HG03354 (cell line): ENCODE measurements at regions not wholly inside any gene's neighbourhood (a gene's known extent, or its start where the extent isn't known, plus 50 kb on each side); places are given as distances from the start of the nearest gene placed in this dataset.

Experiments
- ATAC-seq: cut with Tn5 transposase; IDR thresholded peaks from one replicate; pipeline ENCODE4 v1.9.1; 2021; ENCODE audit warnings: mild to moderate bottlenecking; ENCODE audit not compliant: unreplicated experiment, poor library complexity, severe bottlenecking

DNA sequence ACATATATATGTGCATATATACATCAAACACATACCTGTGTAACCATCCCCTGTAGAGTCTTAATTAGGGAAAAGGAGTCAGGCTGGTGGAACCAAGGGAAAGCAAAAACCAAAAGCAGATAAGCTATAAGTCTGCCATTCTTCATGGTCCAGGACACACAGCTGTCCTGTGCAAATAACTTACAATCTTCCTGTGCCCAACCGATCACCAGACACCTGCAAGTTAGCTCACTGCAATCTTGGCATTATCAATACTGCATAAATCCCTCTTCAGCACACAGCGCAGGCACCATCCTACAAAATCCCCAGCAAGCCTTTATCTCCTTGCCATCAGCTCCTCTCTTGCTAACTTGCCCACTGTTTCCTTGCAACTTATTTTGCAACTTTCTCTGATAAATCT is 60.8 kb upstream of the DYNAP start:
- no peak for ATAC-seq

DNA sequence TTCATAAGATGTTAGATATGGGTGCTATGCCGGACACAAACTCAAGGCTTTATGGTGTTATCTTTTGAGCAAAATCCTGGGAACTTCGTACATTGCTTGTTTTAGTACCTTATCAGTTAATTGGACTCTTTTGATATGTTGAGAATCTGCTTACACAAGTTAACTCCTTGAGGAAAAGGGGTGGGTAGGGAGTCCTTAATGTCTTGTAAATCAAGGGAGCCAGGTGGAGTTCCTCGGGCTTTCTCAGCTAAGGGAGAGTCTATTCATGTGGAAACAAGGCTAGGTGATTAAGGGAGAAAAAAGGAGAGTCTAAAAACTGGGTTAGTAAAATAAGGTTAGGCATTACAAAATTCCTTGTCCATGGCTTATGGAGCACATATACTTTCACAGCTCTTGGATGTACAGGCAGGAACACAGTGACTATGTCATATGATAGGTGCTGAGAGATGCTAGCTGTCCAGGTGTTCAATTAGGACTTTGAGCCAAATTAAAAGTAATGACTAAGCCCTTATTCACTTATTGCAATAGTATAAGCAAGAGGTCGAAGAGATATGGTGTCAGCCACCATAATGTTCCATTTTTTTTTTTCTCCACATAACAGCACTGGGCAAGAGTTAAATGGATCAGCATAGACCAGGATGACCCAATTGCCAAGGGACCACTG is 59.5 kb upstream of the DYNAP start:
- no peak for ATAC-seq

DNA sequence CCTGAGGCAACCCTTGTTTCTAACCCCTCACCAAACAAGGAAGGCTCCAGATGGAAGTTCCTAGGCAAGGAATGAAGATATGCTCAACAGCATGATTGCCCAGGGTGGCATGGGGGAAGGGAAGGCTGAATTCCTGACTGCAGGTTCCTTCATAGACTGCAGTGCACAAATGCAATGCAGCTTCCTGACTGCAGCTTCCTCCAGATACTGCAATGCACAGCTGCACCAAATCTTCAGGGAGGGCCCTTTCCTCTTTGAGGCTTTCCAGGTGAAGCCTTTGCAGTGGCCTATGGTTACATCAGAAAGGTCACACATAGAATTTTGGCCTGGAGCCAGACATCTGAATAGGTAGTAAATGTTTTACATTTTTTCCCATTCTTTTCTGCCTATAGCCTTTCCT is 58.8 kb upstream of the DYNAP start:
- ATAC-seq: no peak

DNA sequence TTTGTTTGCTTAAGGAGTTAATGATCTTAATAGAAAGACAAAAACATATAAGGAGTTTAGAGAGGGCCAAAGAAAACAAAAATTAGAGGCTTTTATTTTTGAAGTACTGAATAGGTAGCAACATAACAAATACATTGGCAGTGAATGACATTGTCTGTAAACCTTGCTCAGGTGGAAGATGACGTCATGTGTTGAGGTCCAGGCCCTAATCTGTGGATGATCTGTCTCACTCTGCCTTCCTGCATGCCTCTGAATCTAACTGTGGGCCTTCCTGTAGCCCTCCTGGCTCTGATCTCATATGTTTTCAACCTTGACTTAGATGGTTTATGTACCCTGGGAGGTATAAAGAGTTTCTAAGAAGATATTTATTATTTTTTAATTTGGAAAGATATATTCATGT is 58.1 kb upstream of the DYNAP start:
- ATAC-seq: no peak
